Left forelimb (tissue), 1 donor: ENCODE measurements at regions not wholly inside any gene's neighbourhood (a gene's known extent, or its start where the extent isn't known, plus 50 kb on each side); places are given as distances from the start of the nearest gene placed in this dataset.

Experiments
- DNase-seq: peaks from one replicate; pipeline ENCODE4 v3.0.0-alpha.2; 2018; ENCODE audit warnings: low spot score

- no peak for DNase-seq
Measured at GRCh38 chr5:5544094-5544663, 121.7 kb downstream of the ICE1 start.

DNA sequence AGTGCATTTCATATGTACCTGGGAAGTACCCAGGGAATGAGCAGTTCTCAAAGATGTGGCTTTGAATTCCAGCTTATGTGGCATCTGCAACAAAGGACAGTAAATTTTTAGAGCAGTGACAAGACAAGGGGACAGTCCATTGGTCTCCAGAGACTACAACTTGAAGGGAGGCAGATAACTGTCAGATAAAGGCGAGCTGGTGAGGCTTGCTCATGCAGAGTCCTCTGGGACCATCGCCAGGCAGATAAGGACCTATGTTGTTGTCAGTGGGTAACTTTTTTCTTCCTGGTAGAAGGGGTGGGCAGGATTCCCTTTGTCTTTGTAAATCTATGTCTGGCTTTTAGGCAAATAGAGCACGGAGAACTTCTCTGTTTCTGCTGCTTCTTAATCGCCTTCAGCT, 120.2 kb downstream of the ICE1 start:
- DNase-seq, result no peak

DNA sequence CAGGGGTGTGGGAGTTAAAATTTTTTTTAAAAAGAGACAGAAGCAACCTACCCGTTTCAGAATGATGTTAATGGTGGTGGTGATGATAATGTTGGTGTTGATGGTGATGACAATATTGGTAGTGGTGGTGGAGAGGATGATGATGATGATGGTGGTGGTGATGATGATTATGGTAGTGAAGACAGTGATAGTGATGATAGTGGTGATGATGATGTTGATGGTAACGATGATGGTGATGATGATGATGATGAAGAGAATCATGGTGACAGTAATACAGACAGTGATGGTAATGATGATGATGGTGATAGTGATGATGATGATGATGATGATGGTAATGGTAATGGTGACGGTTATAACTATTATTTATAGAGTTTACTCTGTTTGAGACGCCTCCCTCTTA, 117.6 kb downstream of the ICE1 start:
- DNase-seq, result no peak
